WTC11 (cell line): ENCODE measurements at regions not wholly inside any gene's neighbourhood (a gene's known extent, or its start where the extent isn't known, plus 50 kb on each side); places are given as distances from the start of the nearest gene placed in this dataset.

Experiments
- ELF4 ChIP-seq: sonication (generic); formaldehyde crosslinking; IDR thresholded peaks from 2 replicates; pipeline ENCODE4 v1.8.1; 2022; ENCODE audit warnings: low read depth, mild to moderate bottlenecking, moderate library complexity, missing genetic modification reagents
- TCF7 ChIP-seq: sonication (generic); formaldehyde crosslinking; IDR thresholded peaks from 2 replicates; pipeline ENCODE4 v1.8.0; 2022; ENCODE audit warnings: mild to moderate bottlenecking, low read depth, missing genetic modification reagents, moderate library complexity
- ZNF121 ChIP-seq: sonication (generic); formaldehyde crosslinking; IDR thresholded peaks from 2 replicates; pipeline ENCODE4 v1.8.0; 2023; ENCODE audit warnings: missing genetic modification reagents
- ZNF263 ChIP-seq: sonication (generic); formaldehyde crosslinking; IDR thresholded peaks from 2 replicates; pipeline ENCODE4 v1.8.1; 2022; ENCODE audit warnings: low read depth, mild to moderate bottlenecking, moderate library complexity, missing genetic modification reagents
- TF ChIP-seq, protein P1 (sequence below): sonication (generic); formaldehyde crosslinking; IDR thresholded peaks from 2 replicates; pipeline ENCODE4 v1.8.0; 2022; ENCODE audit warnings: missing genetic modification reagents
- TF ChIP-seq, protein P2 (sequence below): sonication (generic); formaldehyde crosslinking; IDR thresholded peaks from 2 replicates; pipeline ENCODE4 v1.8.1; 2022; ENCODE audit warnings: low read depth, mild to moderate bottlenecking, moderate library complexity, missing genetic modification reagents, borderline replicate concordance
- TF ChIP-seq, protein P3 (sequence below): fragments of 200-600 bp; IDR thresholded peaks from 2 replicates; pipeline ENCODE4 v1.8.0; 2022; ENCODE audit warnings: antibody characterized with exemption
- TF ChIP-seq, protein P4 (sequence below): fragments of 250-450 bp; sonication (Bioruptor Pico); IDR thresholded peaks from 2 replicates; pipeline ENCODE4 v1.9.0; 2021; ENCODE audit warnings: mild to moderate bottlenecking

DNA sequence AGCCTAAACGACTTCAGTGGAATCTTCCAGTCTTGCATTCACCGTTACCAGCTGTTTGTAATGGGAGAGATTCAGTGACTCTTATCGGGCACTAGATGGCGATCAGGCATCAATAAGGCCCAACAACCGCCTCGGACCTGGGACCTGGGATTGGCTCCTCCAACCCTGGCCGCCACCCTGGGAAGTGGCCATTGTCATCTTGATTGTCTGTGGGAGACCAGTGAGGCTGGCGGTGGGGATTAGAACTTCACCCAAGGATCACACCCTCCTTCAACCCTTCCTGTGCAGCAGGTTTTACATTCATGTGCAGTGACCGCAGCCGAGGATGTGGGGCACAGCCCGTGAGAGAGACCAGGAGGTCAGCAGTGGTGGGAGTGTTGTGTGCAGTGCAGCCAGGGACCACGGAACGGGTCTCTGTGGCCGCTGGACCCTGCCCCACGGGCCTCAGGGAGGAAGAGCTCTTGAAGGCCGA is 85.3 kb downstream of the SPP2 start:
- TF ChIP-seq, protein P1, sequence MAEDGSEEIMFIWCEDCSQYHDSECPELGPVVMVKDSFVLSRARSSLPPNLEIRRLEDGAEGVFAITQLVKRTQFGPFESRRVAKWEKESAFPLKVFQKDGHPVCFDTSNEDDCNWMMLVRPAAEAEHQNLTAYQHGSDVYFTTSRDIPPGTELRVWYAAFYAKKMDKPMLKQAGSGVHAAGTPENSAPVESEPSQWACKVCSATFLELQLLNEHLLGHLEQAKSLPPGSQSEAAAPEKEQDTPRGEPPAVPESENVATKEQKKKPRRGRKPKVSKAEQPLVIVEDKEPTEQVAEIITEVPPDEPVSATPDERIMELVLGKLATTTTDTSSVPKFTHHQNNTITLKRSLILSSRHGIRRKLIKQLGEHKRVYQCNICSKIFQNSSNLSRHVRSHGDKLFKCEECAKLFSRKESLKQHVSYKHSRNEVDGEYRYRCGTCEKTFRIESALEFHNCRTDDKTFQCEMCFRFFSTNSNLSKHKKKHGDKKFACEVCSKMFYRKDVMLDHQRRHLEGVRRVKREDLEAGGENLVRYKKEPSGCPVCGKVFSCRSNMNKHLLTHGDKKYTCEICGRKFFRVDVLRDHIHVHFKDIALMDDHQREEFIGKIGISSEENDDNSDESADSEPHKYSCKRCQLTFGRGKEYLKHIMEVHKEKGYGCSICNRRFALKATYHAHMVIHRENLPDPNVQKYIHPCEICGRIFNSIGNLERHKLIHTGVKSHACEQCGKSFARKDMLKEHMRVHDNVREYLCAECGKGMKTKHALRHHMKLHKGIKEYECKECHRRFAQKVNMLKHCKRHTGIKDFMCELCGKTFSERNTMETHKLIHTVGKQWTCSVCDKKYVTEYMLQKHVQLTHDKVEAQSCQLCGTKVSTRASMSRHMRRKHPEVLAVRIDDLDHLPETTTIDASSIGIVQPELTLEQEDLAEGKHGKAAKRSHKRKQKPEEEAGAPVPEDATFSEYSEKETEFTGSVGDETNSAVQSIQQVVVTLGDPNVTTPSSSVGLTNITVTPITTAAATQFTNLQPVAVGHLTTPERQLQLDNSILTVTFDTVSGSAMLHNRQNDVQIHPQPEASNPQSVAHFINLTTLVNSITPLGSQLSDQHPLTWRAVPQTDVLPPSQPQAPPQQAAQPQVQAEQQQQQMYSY: no peak
- TF ChIP-seq, protein P2, sequence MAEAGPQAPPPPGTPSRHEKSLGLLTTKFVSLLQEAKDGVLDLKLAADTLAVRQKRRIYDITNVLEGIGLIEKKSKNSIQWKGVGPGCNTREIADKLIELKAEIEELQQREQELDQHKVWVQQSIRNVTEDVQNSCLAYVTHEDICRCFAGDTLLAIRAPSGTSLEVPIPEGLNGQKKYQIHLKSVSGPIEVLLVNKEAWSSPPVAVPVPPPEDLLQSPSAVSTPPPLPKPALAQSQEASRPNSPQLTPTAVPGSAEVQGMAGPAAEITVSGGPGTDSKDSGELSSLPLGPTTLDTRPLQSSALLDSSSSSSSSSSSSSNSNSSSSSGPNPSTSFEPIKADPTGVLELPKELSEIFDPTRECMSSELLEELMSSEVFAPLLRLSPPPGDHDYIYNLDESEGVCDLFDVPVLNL (CRISPR knock-in tag): no peak
- TF ChIP-seq TCF7 (CRISPR knock-in tag) (no peak), ZNF121 (CRISPR knock-in tag) (no peak), ELF4 (CRISPR knock-in tag) (no peak), ZNF263 (CRISPR knock-in tag) (no peak)
- TF ChIP-seq, protein P3, sequence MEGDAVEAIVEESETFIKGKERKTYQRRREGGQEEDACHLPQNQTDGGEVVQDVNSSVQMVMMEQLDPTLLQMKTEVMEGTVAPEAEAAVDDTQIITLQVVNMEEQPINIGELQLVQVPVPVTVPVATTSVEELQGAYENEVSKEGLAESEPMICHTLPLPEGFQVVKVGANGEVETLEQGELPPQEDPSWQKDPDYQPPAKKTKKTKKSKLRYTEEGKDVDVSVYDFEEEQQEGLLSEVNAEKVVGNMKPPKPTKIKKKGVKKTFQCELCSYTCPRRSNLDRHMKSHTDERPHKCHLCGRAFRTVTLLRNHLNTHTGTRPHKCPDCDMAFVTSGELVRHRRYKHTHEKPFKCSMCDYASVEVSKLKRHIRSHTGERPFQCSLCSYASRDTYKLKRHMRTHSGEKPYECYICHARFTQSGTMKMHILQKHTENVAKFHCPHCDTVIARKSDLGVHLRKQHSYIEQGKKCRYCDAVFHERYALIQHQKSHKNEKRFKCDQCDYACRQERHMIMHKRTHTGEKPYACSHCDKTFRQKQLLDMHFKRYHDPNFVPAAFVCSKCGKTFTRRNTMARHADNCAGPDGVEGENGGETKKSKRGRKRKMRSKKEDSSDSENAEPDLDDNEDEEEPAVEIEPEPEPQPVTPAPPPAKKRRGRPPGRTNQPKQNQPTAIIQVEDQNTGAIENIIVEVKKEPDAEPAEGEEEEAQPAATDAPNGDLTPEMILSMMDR: peak; percentile 40
- TF ChIP-seq, protein P4, sequence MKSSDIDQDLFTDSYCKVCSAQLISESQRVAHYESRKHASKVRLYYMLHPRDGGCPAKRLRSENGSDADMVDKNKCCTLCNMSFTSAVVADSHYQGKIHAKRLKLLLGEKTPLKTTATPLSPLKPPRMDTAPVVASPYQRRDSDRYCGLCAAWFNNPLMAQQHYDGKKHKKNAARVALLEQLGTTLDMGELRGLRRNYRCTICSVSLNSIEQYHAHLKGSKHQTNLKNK (CRISPR knock-in tag): no peak
